GM18951 (cell line): ENCODE measurements at regions not wholly inside any gene's neighbourhood (a gene's known extent, or its start where the extent isn't known, plus 50 kb on each side); places are given as distances from the start of the nearest gene placed in this dataset.

ENCODE experiments used
- POLR2A ChIP-seq: IDR thresholded peaks from 4 replicates; pipeline ENCODE4 v1.6.1; 2011; ENCODE audit warnings: mild to moderate bottlenecking; ENCODE audit not compliant: insufficient read length, insufficient read depth; ENCODE audit errors: extremely low read depth
- in situ Hi-C: fragments of 300-500 bp; cut with MboI; formaldehyde crosslinking; loops from one replicate; pipeline ENCODE4 v1.12.0; 2022; ENCODE audit warnings: low sequenced_read_pairs, mixed read lengths, inconsistent platforms; ENCODE audit not compliant: unreplicated experiment

GRCh38 chr9:16336833-16337232 is 533.6 kb downstream of the BNC2 start:
- TF ChIP-seq POLR2A = no peak
- in situ Hi-C loops = no loop called here

- no peak for TF ChIP-seq POLR2A
- in situ Hi-C loops = no loop called here
These were observed 533.0 kb downstream of the BNC2 start for GRCh38 chr9:16337322-16338029.

GRCh38 chr9:16341177-16341576 is 529.3 kb downstream of the BNC2 start:
- in situ Hi-C loops = no loop called here
- TF ChIP-seq POLR2A = no peak

GRCh38 chr9:16342246-16343020 is 528.0 kb downstream of the BNC2 start:
- TF ChIP-seq POLR2A = no peak

GRCh38 chr9:16343249-16344237 is 526.9 kb downstream of the BNC2 start:
- TF ChIP-seq POLR2A = no peak
- in situ Hi-C loops = no loop called here

More at GRCh38 chr9:16342246-16343020, 528.0 kb downstream of the BNC2 start:
- in situ Hi-C loops = no loop called here

- TF ChIP-seq POLR2A = no peak
- in situ Hi-C loops = no loop called here
These were observed 526.1 kb downstream of the BNC2 start for GRCh38 chr9:16344343-16344742.

- no peak for TF ChIP-seq POLR2A
- in situ Hi-C loops = no loop called here
These were observed 524.6 kb downstream of the BNC2 start for GRCh38 chr9:16345902-16346301.

GRCh38 chr9:16347886-16348285 is 522.6 kb downstream of the BNC2 start:
- TF ChIP-seq POLR2A = no peak
- in situ Hi-C loops = no loop called here

- in situ Hi-C loops = no loop called here
- no peak for TF ChIP-seq POLR2A
These were observed 521.9 kb downstream of the BNC2 start for GRCh38 chr9:16348531-16348930.

GRCh38 chr9:16352251-16352650 is 518.2 kb downstream of the BNC2 start:
- no peak for TF ChIP-seq POLR2A
- in situ Hi-C loops = no loop called here

- in situ Hi-C loops = no loop called here
- TF ChIP-seq POLR2A = no peak
These were observed 517.6 kb downstream of the BNC2 start for GRCh38 chr9:16352791-16353401.

GRCh38 chr9:16356196-16356765 is 514.2 kb downstream of the BNC2 start:
- in situ Hi-C loops = no loop called here
- no peak for TF ChIP-seq POLR2A
